A549 (cell line): ENCODE measurements at regions not wholly inside any gene's neighbourhood (a gene's known extent, or its start where the extent isn't known, plus 50 kb on each side); places are given as distances from the start of the nearest gene placed in this dataset.

ENCODE experiments used
- ATAC-seq, 2 experiments: fragments of 200-7000 bp in 1 of 2; fragments of >200 bp in 1 of 2; cut with Nextera tagmentation in 1 of 2; cut with Tn5 transposase in 1 of 2; 3 replicates each; pipeline versions ENCODE4 v1.8.0 to v1.9.1; 2018 to 2020; ENCODE audit warnings: mild to moderate bottlenecking in 1 of 2, moderate library complexity in 1 of 2
- CTCF ChIA-PET: fragments of 300-600 bp; sonication (Branson Sonifier 250); formaldehyde crosslinking; extraction: SDS; loops from one replicate; lab custom pipeline; 2021; ENCODE audit warnings: antibody characterized with exemption, inconsistent platforms; lab: Yijun Ruan, JAX
- POLR2A ChIA-PET: fragments of 350-600 bp; formaldehyde crosslinking; extraction: SDS; loops from one replicate; lab custom pipeline; 2021; ENCODE audit warnings: antibody characterized with exemption, inconsistent platforms; lab: Yijun Ruan, JAX
- DNase-seq, 2 experiments: peaks; one replicate each; pipeline versions ENCODE4 v3.0.0 to v3.0.0-alpha.2; 2011 to 2016; ENCODE audit warnings: low read depth in 1 of 2, low spot score in 1 of 2
- FAIRE-seq: peaks from 2 replicates; lab custom pipeline; 2011; peaks lifted over from hg19 to GRCh38; lab: Jason Lieb, UNC
- H3K27ac ChIP-seq, 2 experiments: fragments of >200 bp; sonication (Bioruptor Twin); formaldehyde crosslinking; 3 replicates each; pipeline ENCODE4 v1.5.1; 2016 to 2017
- H3K4me1 ChIP-seq: fragments of >200 bp; sonication (Bioruptor Twin); formaldehyde crosslinking; 3 replicates; pipeline ENCODE4 v1.6.1; 2016
- H3K4me2 ChIP-seq: fragments of >200 bp; sonication (Bioruptor Twin); formaldehyde crosslinking; 3 replicates; pipeline ENCODE4 v1.6.1; 2016
- H3K4me3 ChIP-seq: fragments of >200 bp; sonication (Bioruptor Twin); formaldehyde crosslinking; 3 replicates; pipeline ENCODE4 v1.5.1; 2016
- H3K9me3 ChIP-seq: fragments of >200 bp; sonication (Bioruptor Twin); formaldehyde crosslinking; 3 replicates; pipeline ENCODE4 v1.6.1; 2016
- BHLHE40 ChIP-seq: IDR thresholded peaks from 2 replicates; pipeline ENCODE4 v1.6.1; 2012; ENCODE audit warnings: low read depth, low read length, inconsistent platforms
- CBX2 ChIP-seq: fragments of 200-600 bp; sonication (generic); IDR thresholded peaks from 2 replicates; pipeline ENCODE4 v1.6.1; 2016; ENCODE audit warnings: low read depth, mild to moderate bottlenecking, borderline replicate concordance
- CBX8 ChIP-seq: fragments of 200-600 bp; sonication (generic); IDR thresholded peaks from 2 replicates; pipeline ENCODE4 v1.6.1; 2016
- E2F6 ChIP-seq: IDR thresholded peaks from 2 replicates; pipeline ENCODE4 v1.6.1; 2012; ENCODE audit warnings: low read depth, borderline replicate concordance
- ELK1 ChIP-seq: fragments of 150-350 bp; IDR thresholded peaks from 2 replicates; pipeline ENCODE4 v1.6.1; 2014; ENCODE audit warnings: low read depth, mild to moderate bottlenecking, low read length
- EP300 ChIP-seq, 2 experiments: fragments of >200 bp; sonication (Bioruptor Twin); formaldehyde crosslinking; IDR thresholded peaks; 2 replicates in 1 of 2; 3 replicates in 1 of 2; pipeline ENCODE4 v1.6.1; 2016 to 2017
- FOSL2 ChIP-seq, 2 experiments: fragments of 450-650 bp in 1 of 2; fragments of >200 bp in 1 of 2; sonication (Bioruptor Twin) in 1 of 2; formaldehyde crosslinking; IDR thresholded peaks; 2 replicates each; pipeline versions ENCODE4 v1.5.0 to v1.6.1; 2016 to 2020; ENCODE audit warnings: mild to moderate bottlenecking in 1 of 2, moderate library complexity in 1 of 2
- GATA3 ChIP-seq: IDR thresholded peaks from 2 replicates; pipeline ENCODE4 v1.6.1; 2012; ENCODE audit warnings: borderline replicate concordance
- HDAC2 ChIP-seq: fragments of 200-600 bp; sonication (generic); IDR thresholded peaks from 2 replicates; pipeline ENCODE4 v1.6.1; 2016
- HMGXB4 ChIP-seq: fragments of 250-450 bp; sonication (Bioruptor Pico); IDR thresholded peaks from 2 replicates; pipeline ENCODE4 v1.5.0; 2021; ENCODE audit warnings: mild to moderate bottlenecking, moderate library complexity, borderline replicate concordance
- HOXB13 ChIP-seq: fragments of 250-450 bp; sonication (Bioruptor Pico); IDR thresholded peaks from 2 replicates; pipeline ENCODE4 v1.5.0; 2020; ENCODE audit warnings: low read depth, mild to moderate bottlenecking, moderate library complexity
- HOXB5 ChIP-seq: fragments of 250-450 bp; sonication (Bioruptor Pico); IDR thresholded peaks from 2 replicates; pipeline ENCODE4 v1.5.0; 2020; ENCODE audit warnings: mild to moderate bottlenecking, moderate library complexity
- JUNB ChIP-seq: fragments of >200 bp; sonication (Bioruptor Twin); formaldehyde crosslinking; IDR thresholded peaks from 2 replicates; pipeline ENCODE4 v1.6.1; 2016
- KDM1A ChIP-seq: fragments of 200-600 bp; sonication (generic); IDR thresholded peaks from 2 replicates; pipeline ENCODE4 v1.6.1; 2016; ENCODE audit warnings: low read depth, mild to moderate bottlenecking
- PHF8 ChIP-seq: fragments of 200-600 bp; sonication (generic); IDR thresholded peaks from 2 replicates; pipeline ENCODE4 v1.6.1; 2016; ENCODE audit warnings: low read depth, mild to moderate bottlenecking, antibody characterized with exemption, moderate library complexity, borderline replicate concordance
- POLR2AphosphoS2 ChIP-seq: conservative IDR thresholded peaks from 2 replicates; pipeline ENCODE4 v1.6.1; 2012; ENCODE audit warnings: low read length, improper control_type of control experiment, inconsistent platforms
- RARB ChIP-seq: fragments of 250-450 bp; sonication (Bioruptor Pico); IDR thresholded peaks from 2 replicates; pipeline ENCODE4 v1.8.0; 2021; ENCODE audit warnings: mild to moderate bottlenecking, moderate library complexity
- REST ChIP-seq: fragments of 200-600 bp; sonication (generic); IDR thresholded peaks from 2 replicates; pipeline ENCODE4 v1.6.1; 2016; ENCODE audit warnings: antibody characterized with exemption, mild to moderate bottlenecking, moderate library complexity
- RFX5 ChIP-seq: fragments of 450-650 bp; IDR thresholded peaks from 2 replicates; pipeline ENCODE4 v1.7.1; 2014; ENCODE audit warnings: antibody characterized with exemption, mild to moderate bottlenecking, moderate library complexity
- RNF2 ChIP-seq: fragments of 200-600 bp; sonication (generic); IDR thresholded peaks from 2 replicates; pipeline ENCODE4 v1.6.1; 2016; ENCODE audit warnings: low read depth, mild to moderate bottlenecking, antibody characterized with exemption, moderate library complexity, borderline replicate concordance
- TFCP2L1 ChIP-seq: fragments of 250-450 bp; sonication (Bioruptor Pico); IDR thresholded peaks from 2 replicates; pipeline ENCODE4 v1.5.0; 2021; ENCODE audit warnings: mild to moderate bottlenecking
- ZFP36 ChIP-seq: fragments of 450-650 bp; IDR thresholded peaks from 2 replicates; pipeline ENCODE4 v1.6.1; 2014; ENCODE audit warnings: borderline replicate concordance; ENCODE audit not compliant: partially characterized antibody
- ZNF302 ChIP-seq: fragments of 250-450 bp; sonication (Bioruptor Pico); IDR thresholded peaks from 2 replicates; pipeline ENCODE4 v1.9.0; 2021; ENCODE audit warnings: inconsistent platforms, mild to moderate bottlenecking, moderate library complexity
- ZSCAN20 ChIP-seq: fragments of 250-450 bp; sonication (Bioruptor Pico); IDR thresholded peaks from 2 replicates; pipeline ENCODE4 v1.8.0; 2022; ENCODE audit warnings: mild to moderate bottlenecking, moderate library complexity
- WGBS: methylation state at CpG from one replicate; pipeline ENCODE4 v1.1.6; 2017; ENCODE audit errors: missing lambda C conversion rate; 5-methylcytosine and 5-hydroxymethylcytosine counted together

- Histone ChIP-seq H3K4me1 (no peaks in the 10 kb centered on the region), H3K9me3 (no peaks in the 10 kb centered on the region), H3K4me3 (no peak overlapping the region), H3K4me2 (no peak overlapping the region), H3K27ac (no peak overlapping the region)
- TF ChIP-seq RNF2 (no peak), ZNF302 (CRISPR knock-in tag) (no peak), HOXB5 (no peak), RFX5 (no peak), ELK1 (no peak), FOSL2 (IDR thresholded peaks at IDR 0.05) (no peak), FOSL2 (CRISPR knock-in tag; IDR thresholded peaks at IDR 0.05) (no peak)
- ATAC-seq (no peak), DNase-seq (no peak), FAIRE-seq (no peak)
- 16% methylated on average over 7 of the region's 7 CpGs for WGBS
- POLR2A ChIA-PET = no interaction called here
- CTCF ChIA-PET = no interaction called here
These were observed 167.9 kb upstream of the FREM1 start for GRCh38 chr9:15077946-15078729.

GRCh38 chr9:15073620-15074019 is 163.4 kb upstream of the FREM1 start:
- 11% methylated on average over 2 of the region's 2 CpGs for WGBS
- no peak for DNase-seq
- no peak overlapping the region for H3K27ac ChIP-seq
- ChIA-PET CTCF (interaction anchor here (0.6 kb wide), 1 partner anchor 9 kb away, joined by 3 read pairs; no protein-coding TSS in a partner anchor), POLR2A (no interaction called here)
- no peak overlapping the region for H3K4me2 ChIP-seq
- ATAC-seq = no peak
- no peaks in the 10 kb centered on the region for H3K4me1 ChIP-seq
- no peak for FAIRE-seq
- no peak overlapping the region for H3K4me3 ChIP-seq
- no peaks in the 10 kb centered on the region for H3K9me3 ChIP-seq
- TF ChIP-seq RARB = no peak
- TF ChIP-seq HDAC2 = no peak
- TF ChIP-seq KDM1A = no peak
- TF ChIP-seq CBX8 = no peak
- TF ChIP-seq ZFP36 = no peak
- no peak for TF ChIP-seq GATA3
- no peak for TF ChIP-seq EP300 (IDR thresholded peaks at IDR 0.05)
- TF ChIP-seq REST = no peak
- no peak for TF ChIP-seq FOSL2 (IDR thresholded peaks at IDR 0.05)
- no peak for TF ChIP-seq FOSL2 (CRISPR knock-in tag; IDR thresholded peaks at IDR 0.05)
- no peak for TF ChIP-seq TFCP2L1 (CRISPR knock-in tag)
- TF ChIP-seq E2F6 = no peak

GRCh38 chr9:15070716-15071115 is 160.5 kb upstream of the FREM1 start:
- no peaks in the 10 kb centered on the region for H3K9me3 ChIP-seq
- DNase-seq (no peak), FAIRE-seq (no peak), ATAC-seq (no peak)
- ChIA-PET CTCF (no interaction called here), POLR2A (no interaction called here)
- H3K4me2 ChIP-seq = no peak overlapping the region
- H3K4me3 ChIP-seq = no peak overlapping the region
- H3K27ac ChIP-seq = no peak overlapping the region
- WGBS = 38% methylated on average over 2 of the region's 2 CpGs
- no peaks in the 10 kb centered on the region for H3K4me1 ChIP-seq
- TF ChIP-seq BHLHE40 (no peak), HOXB13 (CRISPR knock-in tag) (no peak), PHF8 (no peak), CBX2 (no peak), POLR2AphosphoS2 (no peak), JUNB (no peak), EP300 (IDR thresholded peaks at IDR 0.05) (no peak), ZSCAN20 (CRISPR knock-in tag) (no peak), ZFP36 (no peak), HMGXB4 (CRISPR knock-in tag) (no peak), CBX8 (no peak), FOSL2 (IDR thresholded peaks at IDR 0.05) (no peak), FOSL2 (CRISPR knock-in tag; IDR thresholded peaks at IDR 0.05) (no peak)
